Caco-2 (cell line): ENCODE measurements at regions not wholly inside any gene's neighbourhood (a gene's known extent, or its start where the extent isn't known, plus 50 kb on each side); places are given as distances from the start of the nearest gene placed in this dataset.

Source experiments
- BruUV-seq: library from RNA; stranded (reverse); fragments of 400-500 nt; replicated peaks from 2 replicates; lab custom pipeline; 2021; lab: Mats Ljungman, UMichigan
- CTCF ChIA-PET: fragments of 300-600 bp; sonication (Branson Sonifier 250); formaldehyde crosslinking; loops from one replicate; lab custom pipeline; 2022; ENCODE audit warnings: antibody characterized with exemption; lab: Charles Lee
- POLR2A ChIA-PET: fragments of 300-600 bp; sonication (Branson Sonifier 250); formaldehyde crosslinking; loops from one replicate; lab custom pipeline; 2022; ENCODE audit warnings: antibody characterized with exemption; lab: Charles Lee
- DNase-seq, 2 experiments: peaks; one replicate each; pipeline versions ENCODE4 v3.0.0 to v3.0.0-alpha.2; 2020 to 2022
- H3K27me3 ChIP-seq: replicated peaks from 2 replicates; pipeline ENCODE4 v1.6.0; 2011; ENCODE audit warnings: low read length; ENCODE audit not compliant: control insufficient read depth, insufficient read depth
- H3K36me3 ChIP-seq: 2 replicates; pipeline ENCODE4 v1.5.1; 2011; ENCODE audit warnings: low read length; ENCODE audit not compliant: control insufficient read depth, insufficient read depth
- H3K4me1 ChIP-seq: fragments of 250-450 bp; sonication (Bioruptor Pico); 2 replicates; pipeline ENCODE4 v1.5.1; 2020; ENCODE audit warnings: mild to moderate bottlenecking
- H3K4me3 ChIP-seq: 2 replicates; pipeline ENCODE4 v1.5.1; 2011; ENCODE audit warnings: low read depth, mild to moderate bottlenecking, control low read depth, low read length
- H3K9me3 ChIP-seq: fragments of 250-450 bp; sonication (Bioruptor Pico); 2 replicates; pipeline ENCODE4 v1.5.1; 2020; ENCODE audit warnings: mild to moderate bottlenecking, moderate library complexity
- H3K27ac Mint-ChIP-seq: one replicate; pipeline ENCODE4 v1.8.0; 2022; ENCODE audit warnings: mixed read lengths; ENCODE audit not compliant: unreplicated experiment
- H3K27me3 Mint-ChIP-seq: one replicate; pipeline ENCODE4 v1.8.0; 2022; ENCODE audit warnings: mixed read lengths; ENCODE audit not compliant: insufficient read depth, unreplicated experiment
- H3K36me3 Mint-ChIP-seq: one replicate; pipeline ENCODE4 v1.8.0; 2022; ENCODE audit warnings: mild to moderate bottlenecking, mixed read lengths; ENCODE audit not compliant: insufficient read depth, unreplicated experiment
- H3K4me1 Mint-ChIP-seq: one replicate; pipeline ENCODE4 v1.8.0; 2022; ENCODE audit warnings: low read depth, mixed read lengths; ENCODE audit not compliant: unreplicated experiment
- H3K4me3 Mint-ChIP-seq: one replicate; pipeline ENCODE4 v1.8.0; 2022; ENCODE audit warnings: mild to moderate bottlenecking, moderate library complexity, mixed read lengths; ENCODE audit not compliant: unreplicated experiment
- H3K9me3 Mint-ChIP-seq: one replicate; pipeline ENCODE4 v1.8.0; 2022; ENCODE audit warnings: mixed read lengths; ENCODE audit not compliant: unreplicated experiment
- intact Hi-C: fragments of 100-400 bp; cut with micrococcal nuclease; formaldehyde crosslinking; loops from one replicate; pipeline ENCODE4 v1.10.0; 2022; ENCODE audit not compliant: unreplicated experiment
- TF ChIP-seq, protein P1 (sequence below), 2 experiments: fragments of 200-600 bp in 1 of 2; IDR thresholded peaks; 1 replicate in 1 of 2; 2 replicates in 1 of 2; pipeline versions ENCODE4 v1.5.1 to v1.8.0; 2011 to 2022; ENCODE audit warnings: antibody characterized with exemption in 1 of 2, control low read depth in 1 of 2, inconsistent platforms in 1 of 2, low read depth in 1 of 2, low read length in 1 of 2, mild to moderate bottlenecking in 1 of 2, moderate library complexity in 1 of 2; ENCODE audit not compliant: insufficient read depth in 1 of 2, severe bottlenecking in 1 of 2, unreplicated experiment in 1 of 2

DNA sequence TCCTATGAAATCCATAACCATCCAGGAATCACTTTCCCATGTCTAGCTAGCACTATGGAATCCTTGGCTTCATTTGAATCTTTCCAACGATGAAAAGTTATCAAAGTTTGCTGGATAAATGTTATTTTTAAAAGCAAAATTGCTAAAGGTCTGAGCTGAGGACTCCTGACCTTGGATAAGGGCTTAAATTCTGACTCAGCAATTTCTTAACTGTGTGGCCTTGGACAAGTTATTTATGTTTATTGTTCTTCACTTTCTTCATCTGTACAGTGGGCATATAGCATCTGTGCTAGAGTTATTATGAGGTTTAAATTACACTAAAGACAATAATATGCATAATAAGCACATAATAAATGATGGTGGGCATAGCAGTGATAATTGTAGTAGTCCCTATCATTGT lies 227.5 kb downstream of the KCNS3 start:
- BruUV-seq: no TSS peak
- Mint-ChIP-seq H3K27ac (no peak overlapping the region), H3K27me3 (peaks cover 4% of the 10 kb centered on the region), H3K9me3 (no peaks in the 10 kb centered on the region), H3K4me1 (peaks cover 7% of the 10 kb centered on the region), H3K36me3 (no peaks in the 10 kb centered on the region), H3K4me3 (no peak overlapping the region)
- no peaks in the 10 kb centered on the region; the same call in 1 of the 2 replicates for H3K4me1 ChIP-seq
- POLR2A ChIA-PET: no interaction called here
- CTCF ChIA-PET: no interaction called here
- no peak for DNase-seq
- H3K27me3 ChIP-seq: no peaks in the 10 kb centered on the region
- H3K9me3 ChIP-seq: no peaks in the 10 kb centered on the region
- H3K4me3 ChIP-seq: no peak overlapping the region
- intact Hi-C loops: no loop called here
- H3K36me3 ChIP-seq: no peaks in the 10 kb centered on the region
- TF ChIP-seq, protein P1, sequence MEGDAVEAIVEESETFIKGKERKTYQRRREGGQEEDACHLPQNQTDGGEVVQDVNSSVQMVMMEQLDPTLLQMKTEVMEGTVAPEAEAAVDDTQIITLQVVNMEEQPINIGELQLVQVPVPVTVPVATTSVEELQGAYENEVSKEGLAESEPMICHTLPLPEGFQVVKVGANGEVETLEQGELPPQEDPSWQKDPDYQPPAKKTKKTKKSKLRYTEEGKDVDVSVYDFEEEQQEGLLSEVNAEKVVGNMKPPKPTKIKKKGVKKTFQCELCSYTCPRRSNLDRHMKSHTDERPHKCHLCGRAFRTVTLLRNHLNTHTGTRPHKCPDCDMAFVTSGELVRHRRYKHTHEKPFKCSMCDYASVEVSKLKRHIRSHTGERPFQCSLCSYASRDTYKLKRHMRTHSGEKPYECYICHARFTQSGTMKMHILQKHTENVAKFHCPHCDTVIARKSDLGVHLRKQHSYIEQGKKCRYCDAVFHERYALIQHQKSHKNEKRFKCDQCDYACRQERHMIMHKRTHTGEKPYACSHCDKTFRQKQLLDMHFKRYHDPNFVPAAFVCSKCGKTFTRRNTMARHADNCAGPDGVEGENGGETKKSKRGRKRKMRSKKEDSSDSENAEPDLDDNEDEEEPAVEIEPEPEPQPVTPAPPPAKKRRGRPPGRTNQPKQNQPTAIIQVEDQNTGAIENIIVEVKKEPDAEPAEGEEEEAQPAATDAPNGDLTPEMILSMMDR (IDR thresholded peaks at IDR 0.05; ENCODE audit: insufficient read depth in 1 of 2, low read depth in 1 of 2, low read length in 1 of 2, severe bottlenecking in 1 of 2, unreplicated experiment in 1 of 2): no peak

DNA sequence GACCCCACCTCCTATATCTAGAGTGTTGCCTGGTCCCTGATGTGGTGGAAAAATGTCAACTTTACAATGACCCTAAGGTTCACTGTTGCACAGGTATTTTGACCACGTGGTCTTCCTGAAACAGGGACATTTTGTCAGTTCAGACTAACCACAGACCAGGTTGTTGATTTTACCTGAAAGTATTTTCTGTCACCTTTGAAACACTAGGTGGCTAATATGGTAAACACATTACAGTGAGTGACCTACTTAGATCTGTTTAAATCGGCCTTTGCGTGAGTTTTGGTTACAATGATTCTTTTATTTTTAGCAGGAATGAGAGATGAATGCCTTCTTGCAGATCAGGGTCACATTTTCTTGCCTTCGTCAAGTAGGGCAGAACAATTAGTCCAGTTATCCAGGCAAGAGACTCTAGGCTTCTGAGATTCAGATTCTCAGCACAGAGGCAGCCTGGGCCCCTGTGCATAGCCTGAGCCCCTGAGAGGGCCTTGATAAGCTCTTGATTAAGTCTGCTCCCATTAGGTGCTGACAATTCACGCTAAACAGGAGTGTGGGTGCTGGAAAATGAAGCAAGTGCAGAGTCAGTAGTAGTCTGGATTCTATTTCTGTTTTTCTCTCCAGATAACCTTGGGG lies 226.2 kb downstream of the KCNS3 start:
- DNase-seq: no peak
- no peaks in the 10 kb centered on the region for H3K36me3 Mint-ChIP-seq

DNA sequence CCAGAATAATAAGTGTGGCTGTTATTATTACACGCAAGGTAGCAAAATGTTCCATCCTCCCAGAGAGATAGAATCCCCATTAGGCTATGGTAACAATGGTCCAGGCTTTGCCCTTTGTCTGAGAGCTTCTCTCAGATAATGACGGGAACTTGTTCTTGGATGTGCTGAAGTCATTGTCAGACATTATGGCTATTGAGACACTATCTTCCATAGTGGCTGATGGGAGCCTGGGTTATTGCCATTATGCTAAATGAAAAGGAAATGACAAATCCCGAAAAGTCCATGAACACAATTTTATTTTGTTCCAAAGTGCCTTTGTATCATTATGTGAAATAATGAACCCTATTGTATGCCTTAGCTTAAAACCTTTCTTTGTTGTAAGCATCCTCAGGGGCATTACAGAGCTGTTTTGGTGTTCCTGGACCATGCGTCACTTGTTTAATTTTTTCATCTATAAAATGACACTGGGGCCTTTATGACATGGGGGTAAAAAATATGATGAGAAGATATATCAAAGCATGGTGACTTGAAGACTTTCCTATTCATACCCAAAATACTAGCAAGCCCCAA lies 218.5 kb downstream of the KCNS3 start:
- intact Hi-C loops: no loop called here
- TF ChIP-seq, protein P1 (IDR thresholded peaks at IDR 0.05; ENCODE audit: insufficient read depth in 1 of 2, low read depth in 1 of 2, low read length in 1 of 2, severe bottlenecking in 1 of 2, unreplicated experiment in 1 of 2): no peak
- Histone ChIP-seq H3K9me3 (no peaks in the 10 kb centered on the region), H3K36me3 (no peaks in the 10 kb centered on the region), H3K4me3 (no peak overlapping the region), H3K27me3 (no peaks in the 10 kb centered on the region), H3K4me1 (no peaks in the 10 kb centered on the region)
- ChIA-PET POLR2A (no interaction called here), CTCF (no interaction called here)
- no peaks in the 10 kb centered on the region for H3K4me1 Mint-ChIP-seq
- no peak for DNase-seq
- H3K4me3 Mint-ChIP-seq: no peak overlapping the region
- H3K27me3 Mint-ChIP-seq: peaks cover 6% of the 10 kb centered on the region
- no peak overlapping the region for H3K27ac Mint-ChIP-seq
- no TSS peak for BruUV-seq
- no peaks in the 10 kb centered on the region for H3K36me3 Mint-ChIP-seq
- H3K9me3 Mint-ChIP-seq: no peaks in the 10 kb centered on the region

More for the DNA sequence above, 226.2 kb downstream of the KCNS3 start:
- TF ChIP-seq, protein P1 (IDR thresholded peaks at IDR 0.05; ENCODE audit: insufficient read depth in 1 of 2, low read depth in 1 of 2, low read length in 1 of 2, severe bottlenecking in 1 of 2, unreplicated experiment in 1 of 2): no peak
- no TSS peak for BruUV-seq
- Mint-ChIP-seq H3K4me1 (peaks cover 7% of the 10 kb centered on the region), H3K9me3 (no peaks in the 10 kb centered on the region), H3K4me3 (no peak overlapping the region), H3K27ac (no peak overlapping the region), H3K27me3 (no peaks in the 10 kb centered on the region)
- no peaks in the 10 kb centered on the region for H3K9me3 ChIP-seq
- ChIA-PET POLR2A (no interaction called here), CTCF (interaction anchor here (0.9 kb wide), 1 partner anchor 44 kb away, joined by 3 read pairs; no protein-coding TSS in a partner anchor)
- no peaks in the 10 kb centered on the region; the same call in 1 of the 2 replicates for H3K4me1 ChIP-seq
- H3K36me3 ChIP-seq: no peaks in the 10 kb centered on the region
- intact Hi-C loops: no loop called here
- H3K4me3 ChIP-seq: no peak overlapping the region
- H3K27me3 ChIP-seq: no peaks in the 10 kb centered on the region
